PC-9 (cell line): ENCODE measurements at regions not wholly inside any gene's neighbourhood (a gene's known extent, or its start where the extent isn't known, plus 50 kb on each side); places are given as distances from the start of the nearest gene placed in this dataset.

Experiments
- BruUV-seq: library from RNA; stranded (reverse); fragments of 400-500 nt; replicated peaks from 2 replicates; lab custom pipeline; 2021; lab: Mats Ljungman, UMichigan
- CTCF ChIA-PET: fragments of 300-600 bp; sonication (Branson Sonifier 250); formaldehyde crosslinking; loops from one replicate; lab custom pipeline; 2022; ENCODE audit warnings: antibody characterized with exemption; lab: Charles Lee
- POLR2A ChIA-PET: fragments of 300-600 bp; sonication (Branson Sonifier 250); formaldehyde crosslinking; loops from one replicate; lab custom pipeline; 2022; ENCODE audit warnings: antibody characterized with exemption; ENCODE audit not compliant: unreplicated experiment; lab: Charles Lee
- DNase-seq, 2 experiments: peaks; one replicate each; pipeline versions ENCODE4 v3.0.0 to v3.0.0-alpha.2; 2015 to 2022; ENCODE audit warnings: mixed read lengths in 1 of 2
- H2AFZ ChIP-seq: fragments of 200-600 bp; sonication (generic); 2 replicates; pipeline ENCODE4 v1.8.1; 2017; ENCODE audit warnings: antibody characterized with exemption
- H3F3A ChIP-seq: fragments of 200-600 bp; sonication (generic); 2 replicates; pipeline ENCODE4 v1.8.1; 2017; ENCODE audit warnings: antibody characterized with exemption, mild to moderate bottlenecking, low read depth; ENCODE audit not compliant: insufficient read depth
- H3K27ac ChIP-seq: fragments of 200-600 bp; sonication (generic); 2 replicates; pipeline ENCODE4 v1.6.1; 2016; ENCODE audit warnings: mixed run types
- H3K27me3 ChIP-seq: fragments of 200-600 bp; sonication (generic); 2 replicates; pipeline ENCODE4 v1.6.1; 2016; ENCODE audit warnings: low read depth, mixed run types; ENCODE audit not compliant: insufficient read depth
- H3K36me3 ChIP-seq: fragments of 200-600 bp; sonication (generic); 2 replicates; pipeline ENCODE4 v1.6.1; 2016; ENCODE audit warnings: low read depth, mixed run types
- H3K4me1 ChIP-seq: fragments of 200-600 bp; sonication (generic); replicated peaks from 2 replicates; pipeline ENCODE4 v1.6.1; 2016; ENCODE audit warnings: mixed run types; ENCODE audit not compliant: insufficient read depth
- H3K4me2 ChIP-seq: fragments of 200-600 bp; sonication (generic); 2 replicates; pipeline ENCODE4 v1.6.1; 2017; ENCODE audit warnings: mixed run types
- H3K4me3 ChIP-seq: fragments of 200-600 bp; sonication (generic); 2 replicates; pipeline ENCODE4 v1.6.1; 2016; ENCODE audit warnings: mixed run types
- H3K79me2 ChIP-seq: fragments of 200-600 bp; sonication (generic); 2 replicates; pipeline ENCODE4 v1.6.1; 2017; ENCODE audit warnings: low read depth, mixed run types
- H3K9me2 ChIP-seq: fragments of 200-600 bp; sonication (generic); 2 replicates; pipeline ENCODE4 v1.8.1; 2017; ENCODE audit warnings: mild to moderate bottlenecking; ENCODE audit not compliant: insufficient read depth
- H3K9me3 ChIP-seq: fragments of 200-600 bp; sonication (generic); 2 replicates; pipeline ENCODE4 v1.8.1; 2016; ENCODE audit warnings: low read depth; ENCODE audit not compliant: insufficient read depth
- H4K20me1 ChIP-seq: fragments of 200-600 bp; sonication (generic); 2 replicates; pipeline ENCODE4 v1.8.1; 2017; ENCODE audit not compliant: insufficient read depth
- EZH2 ChIP-seq: fragments of 200-600 bp; sonication (generic); IDR thresholded peaks from 2 replicates; pipeline ENCODE4 v1.8.0; 2017; ENCODE audit warnings: antibody characterized with exemption, low read depth
- intact Hi-C: fragments of 100-400 bp; cut with micrococcal nuclease; formaldehyde crosslinking; loops from one replicate; pipeline ENCODE4 v1.10.0; 2022; ENCODE audit not compliant: unreplicated experiment
- TF ChIP-seq, protein P1 (sequence below): fragments of 200-600 bp; sonication (generic); conservative IDR thresholded peaks from 2 replicates; pipeline ENCODE4 v1.6.1; 2017; ENCODE audit warnings: mixed run types, antibody characterized with exemption, mild to moderate bottlenecking, moderate library complexity

DNA sequence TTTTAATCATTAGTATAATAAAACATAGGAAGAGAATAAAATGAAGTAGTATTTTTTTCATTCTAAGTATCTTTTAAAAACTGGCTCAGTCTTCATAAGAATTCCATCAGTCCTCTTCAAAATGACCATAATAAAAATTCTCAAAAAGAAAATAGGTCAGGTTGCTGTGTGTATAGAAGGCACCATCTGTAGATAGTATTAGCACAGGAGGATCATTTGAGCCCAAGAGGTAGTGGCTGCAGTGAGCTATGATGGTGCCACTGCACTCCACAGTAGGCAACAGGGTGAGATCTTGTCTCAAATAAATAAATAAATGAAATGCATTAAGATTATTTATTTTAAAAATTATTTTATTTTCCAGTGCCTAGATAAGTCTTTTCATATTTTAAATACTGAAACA lies 475.8 kb downstream of the ZNF804A start:
- no peak overlapping the region for H2AFZ ChIP-seq
- H3F3A ChIP-seq: no peaks in the 10 kb centered on the region; the same call in 1 of the 2 replicates
- no peaks in the 10 kb centered on the region for H3K79me2 ChIP-seq
- no peak overlapping the region for H3K4me3 ChIP-seq
- H3K36me3 ChIP-seq: no peaks in the 10 kb centered on the region
- DNase-seq: no peak
- H3K27me3 ChIP-seq: no peaks in the 10 kb centered on the region
- H3K9me2 ChIP-seq: no peaks in the 10 kb centered on the region
- CTCF ChIA-PET: no interaction called here
- no peak overlapping the region for H3K4me2 ChIP-seq
- POLR2A ChIA-PET: no interaction called here
- H3K9me3 ChIP-seq: no peaks in the 10 kb centered on the region
- no peak overlapping the region for H3K27ac ChIP-seq
- no peaks in the 10 kb centered on the region for H4K20me1 ChIP-seq
- intact Hi-C loops: no loop called here
- no TSS peak for BruUV-seq
- TF ChIP-seq EZH2: no peak
- TF ChIP-seq, protein P1, sequence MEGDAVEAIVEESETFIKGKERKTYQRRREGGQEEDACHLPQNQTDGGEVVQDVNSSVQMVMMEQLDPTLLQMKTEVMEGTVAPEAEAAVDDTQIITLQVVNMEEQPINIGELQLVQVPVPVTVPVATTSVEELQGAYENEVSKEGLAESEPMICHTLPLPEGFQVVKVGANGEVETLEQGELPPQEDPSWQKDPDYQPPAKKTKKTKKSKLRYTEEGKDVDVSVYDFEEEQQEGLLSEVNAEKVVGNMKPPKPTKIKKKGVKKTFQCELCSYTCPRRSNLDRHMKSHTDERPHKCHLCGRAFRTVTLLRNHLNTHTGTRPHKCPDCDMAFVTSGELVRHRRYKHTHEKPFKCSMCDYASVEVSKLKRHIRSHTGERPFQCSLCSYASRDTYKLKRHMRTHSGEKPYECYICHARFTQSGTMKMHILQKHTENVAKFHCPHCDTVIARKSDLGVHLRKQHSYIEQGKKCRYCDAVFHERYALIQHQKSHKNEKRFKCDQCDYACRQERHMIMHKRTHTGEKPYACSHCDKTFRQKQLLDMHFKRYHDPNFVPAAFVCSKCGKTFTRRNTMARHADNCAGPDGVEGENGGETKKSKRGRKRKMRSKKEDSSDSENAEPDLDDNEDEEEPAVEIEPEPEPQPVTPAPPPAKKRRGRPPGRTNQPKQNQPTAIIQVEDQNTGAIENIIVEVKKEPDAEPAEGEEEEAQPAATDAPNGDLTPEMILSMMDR: no peak
- no peaks in the 10 kb centered on the region for H3K4me1 ChIP-seq

DNA sequence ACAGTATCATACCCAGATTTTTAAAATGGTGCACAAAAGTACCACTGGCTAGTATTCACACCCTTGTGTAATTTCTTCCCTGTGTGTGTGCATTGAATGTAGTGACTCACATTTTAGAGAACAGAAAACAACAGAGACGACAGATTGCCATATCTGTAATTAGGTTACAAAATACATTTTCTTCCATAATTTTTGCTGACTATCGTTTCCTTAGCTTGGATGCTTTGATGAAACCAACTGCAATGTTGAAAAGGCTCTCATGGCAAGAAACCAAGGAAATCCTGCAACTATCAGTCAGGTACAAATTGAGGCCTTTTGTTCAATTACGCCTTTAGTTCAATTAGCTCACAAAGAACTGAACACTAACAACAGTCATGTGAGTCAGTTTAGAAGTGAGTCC lies 484.4 kb downstream of the ZNF804A start:
- H3K4me1 ChIP-seq: no peaks in the 10 kb centered on the region
- H3K27me3 ChIP-seq: no peaks in the 10 kb centered on the region
- POLR2A ChIA-PET: no interaction called here
- CTCF ChIA-PET: no interaction called here
- no peaks in the 10 kb centered on the region for H3K9me3 ChIP-seq
- H4K20me1 ChIP-seq: no peaks in the 10 kb centered on the region
- H3K79me2 ChIP-seq: no peaks in the 10 kb centered on the region
- DNase-seq: no peak
- intact Hi-C loops: no loop called here
- no peak overlapping the region for H3K4me3 ChIP-seq
- no peaks in the 10 kb centered on the region for H3K9me2 ChIP-seq
- no peaks in the 10 kb centered on the region; the same call in 1 of the 2 replicates for H3F3A ChIP-seq
- no peak overlapping the region for H2AFZ ChIP-seq
- no peak overlapping the region for H3K27ac ChIP-seq
- no TSS peak for BruUV-seq
- H3K36me3 ChIP-seq: no peaks in the 10 kb centered on the region
- TF ChIP-seq, protein P1: no peak
- TF ChIP-seq EZH2: no peak
- H3K4me2 ChIP-seq: no peak overlapping the region

DNA sequence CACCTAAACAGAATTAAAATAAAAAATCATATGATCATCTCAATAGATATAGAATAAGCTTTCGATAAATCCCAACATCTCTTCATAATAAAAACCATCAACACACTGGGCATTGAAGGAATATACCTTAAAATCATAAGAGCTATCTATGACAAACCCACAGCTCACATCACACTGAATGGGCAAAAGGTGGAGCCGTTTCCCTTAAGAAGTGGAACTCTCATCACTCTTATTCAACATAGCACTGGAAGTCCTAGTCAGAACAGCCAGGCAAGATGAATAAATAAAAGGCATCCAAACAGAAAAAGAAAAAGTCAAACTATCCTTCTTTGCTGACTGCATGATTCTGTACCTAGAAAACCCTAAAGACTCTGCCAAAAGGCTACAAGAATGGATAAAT lies 510.3 kb downstream of the ZNF804A start:
- Histone ChIP-seq H3K79me2 (no peaks in the 10 kb centered on the region), H3K27me3 (no peaks in the 10 kb centered on the region), H3K4me1 (no peaks in the 10 kb centered on the region), H2AFZ (no peak overlapping the region), H3K4me3 (no peak overlapping the region), H3K9me3 (no peaks in the 10 kb centered on the region), H3K27ac (no peak overlapping the region), H3K4me2 (no peak overlapping the region), H3K9me2 (no peaks in the 10 kb centered on the region), H4K20me1 (no peaks in the 10 kb centered on the region), H3F3A (no peaks in the 10 kb centered on the region), H3K36me3 (no peaks in the 10 kb centered on the region)
- CTCF ChIA-PET: no interaction called here
- TF ChIP-seq EZH2: no peak
- TF ChIP-seq, protein P1: no peak
- DNase-seq: no peak
- no TSS peak for BruUV-seq
- intact Hi-C loops: no loop called here
- POLR2A ChIA-PET: no interaction called here
